ENCODE measurements at regions not wholly inside any gene's neighbourhood (a gene's known extent, or its start where the extent isn't known, plus 50 kb on each side); places are given as distances from the start of the nearest gene placed in this dataset.

DNA sequence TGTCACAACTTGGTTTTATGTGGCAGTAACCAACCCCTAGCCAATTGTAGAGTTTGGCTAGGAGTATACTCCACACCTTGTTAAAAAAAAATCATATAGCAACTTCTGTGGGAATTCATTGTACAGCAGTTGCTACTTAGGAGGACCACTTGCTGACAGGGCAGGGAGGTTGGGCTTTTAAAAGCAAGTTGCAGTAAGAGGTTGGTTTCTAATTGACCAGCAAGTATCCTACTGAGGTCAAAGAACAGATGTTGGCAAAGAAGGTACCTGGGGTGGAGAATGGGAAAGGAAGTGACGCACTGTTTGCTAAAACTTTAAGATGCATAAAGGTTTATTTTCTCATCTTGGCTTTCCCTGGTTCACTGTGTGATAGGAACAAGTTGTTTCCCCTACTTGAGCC is 104.6 kb downstream of the TBX3 start:
- Histone ChIP-seq H3K36me3 (ENCODE audit: insufficient read depth, low read length) (no peaks in the 10 kb centered on the region), H3K27ac (ENCODE audit: low read depth, low read length, poor library complexity, severe bottlenecking) (no peak overlapping the region), H3K9me2 (ENCODE audit: insufficient read depth, low read length) (no peaks in the 10 kb centered on the region), H3K9me3 (ENCODE audit: low read length) (no peaks in the 10 kb centered on the region), H3K4me3 (ENCODE audit: low read depth, low read length, poor library complexity, severe bottlenecking) (no peak overlapping the region), H2AFZ (ENCODE audit: low read length) (no peak overlapping the region), H3K79me2 (ENCODE audit: insufficient read depth, low read depth, low read length) (no peaks in the 10 kb centered on the region), H4K20me1 (ENCODE audit: insufficient read depth, low read length) (no peaks in the 10 kb centered on the region), H3K4me1 (ENCODE audit: insufficient read depth, low read length, poor library complexity, severe bottlenecking) (no peaks in the 10 kb centered on the region), H3K4me2 (ENCODE audit: low read length) (no peak overlapping the region)
- CTCF ChIA-PET (ENCODE audit: unreplicated experiment), result no interaction called here
- POLR2A ChIA-PET, result interaction anchor here (0.6 kb wide), 1 partner anchor 231 kb away, joined by 3 read pairs; no protein-coding TSS in a partner anchor
- BruUV-seq (replicated peaks), result no TSS peak
- TF ChIP-seq, protein P1, sequence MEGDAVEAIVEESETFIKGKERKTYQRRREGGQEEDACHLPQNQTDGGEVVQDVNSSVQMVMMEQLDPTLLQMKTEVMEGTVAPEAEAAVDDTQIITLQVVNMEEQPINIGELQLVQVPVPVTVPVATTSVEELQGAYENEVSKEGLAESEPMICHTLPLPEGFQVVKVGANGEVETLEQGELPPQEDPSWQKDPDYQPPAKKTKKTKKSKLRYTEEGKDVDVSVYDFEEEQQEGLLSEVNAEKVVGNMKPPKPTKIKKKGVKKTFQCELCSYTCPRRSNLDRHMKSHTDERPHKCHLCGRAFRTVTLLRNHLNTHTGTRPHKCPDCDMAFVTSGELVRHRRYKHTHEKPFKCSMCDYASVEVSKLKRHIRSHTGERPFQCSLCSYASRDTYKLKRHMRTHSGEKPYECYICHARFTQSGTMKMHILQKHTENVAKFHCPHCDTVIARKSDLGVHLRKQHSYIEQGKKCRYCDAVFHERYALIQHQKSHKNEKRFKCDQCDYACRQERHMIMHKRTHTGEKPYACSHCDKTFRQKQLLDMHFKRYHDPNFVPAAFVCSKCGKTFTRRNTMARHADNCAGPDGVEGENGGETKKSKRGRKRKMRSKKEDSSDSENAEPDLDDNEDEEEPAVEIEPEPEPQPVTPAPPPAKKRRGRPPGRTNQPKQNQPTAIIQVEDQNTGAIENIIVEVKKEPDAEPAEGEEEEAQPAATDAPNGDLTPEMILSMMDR (conservative IDR thresholded peaks at IDR 0.05; ENCODE audit: low read length), result no peak
- no peak for TF ChIP-seq EZH2phosphoT487 (IDR thresholded peaks at IDR 0.05; ENCODE audit: borderline replicate concordance, low read depth, low read length)
- intact Hi-C loops (cut with micrococcal nuclease; ENCODE audit: unreplicated experiment), result no loop called here
- DNase-seq (ENCODE audit: low spot score), result no peak

DNA sequence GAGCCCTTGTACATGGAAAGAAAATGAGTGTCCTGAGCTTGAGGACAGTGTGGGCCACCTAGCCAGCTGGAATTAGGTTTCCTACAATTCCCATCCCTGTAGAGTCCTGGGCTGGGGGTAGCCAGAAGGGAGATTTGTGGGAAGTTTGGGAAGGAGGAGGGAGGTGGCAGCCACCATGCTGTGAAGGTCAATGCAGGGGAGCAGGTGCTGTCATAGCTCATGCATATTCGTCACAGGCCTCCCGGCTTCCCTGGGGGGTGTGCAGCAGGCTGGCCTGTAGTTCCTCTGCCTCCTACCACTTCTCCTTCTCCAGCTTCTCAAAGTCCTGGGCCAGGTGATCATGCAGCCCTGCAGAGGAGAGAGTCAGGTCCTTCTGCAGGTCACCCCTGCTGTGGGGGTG is 121.3 kb downstream of the TBX3 start:
- TF ChIP-seq EZH2phosphoT487 (IDR thresholded peaks at IDR 0.05; ENCODE audit: borderline replicate concordance, low read depth, low read length), result no peak
- TF ChIP-seq, protein P1 (conservative IDR thresholded peaks at IDR 0.05; ENCODE audit: low read length), result no peak
- Histone ChIP-seq H3K9me3 (ENCODE audit: low read length) (no peaks in the 10 kb centered on the region), H4K20me1 (ENCODE audit: insufficient read depth, low read length) (no peaks in the 10 kb centered on the region), H3K4me2 (ENCODE audit: low read length) (no peak overlapping the region), H3K36me3 (ENCODE audit: insufficient read depth, low read length) (no peaks in the 10 kb centered on the region), H3K4me3 (ENCODE audit: low read depth, low read length, poor library complexity, severe bottlenecking) (no peak overlapping the region), H2AFZ (ENCODE audit: low read length) (no peak overlapping the region), H3K27ac (ENCODE audit: low read depth, low read length, poor library complexity, severe bottlenecking) (no peak overlapping the region), H3K79me2 (ENCODE audit: insufficient read depth, low read depth, low read length) (no peaks in the 10 kb centered on the region), H3K4me1 (ENCODE audit: insufficient read depth, low read length, poor library complexity, severe bottlenecking) (peaks cover 4% of the 10 kb centered on the region), H3K9me2 (ENCODE audit: insufficient read depth, low read length) (no peaks in the 10 kb centered on the region)
- POLR2A ChIA-PET, result interaction anchor here (0.7 kb wide), 1 partner anchor 15 kb away, joined by 3 read pairs; no protein-coding TSS in a partner anchor
- CTCF ChIA-PET (ENCODE audit: unreplicated experiment), result no interaction called here
- BruUV-seq (replicated peaks), result no TSS peak
- intact Hi-C loops (cut with micrococcal nuclease; ENCODE audit: unreplicated experiment), result no loop called here
- DNase-seq (ENCODE audit: low spot score), result no peak

DNA sequence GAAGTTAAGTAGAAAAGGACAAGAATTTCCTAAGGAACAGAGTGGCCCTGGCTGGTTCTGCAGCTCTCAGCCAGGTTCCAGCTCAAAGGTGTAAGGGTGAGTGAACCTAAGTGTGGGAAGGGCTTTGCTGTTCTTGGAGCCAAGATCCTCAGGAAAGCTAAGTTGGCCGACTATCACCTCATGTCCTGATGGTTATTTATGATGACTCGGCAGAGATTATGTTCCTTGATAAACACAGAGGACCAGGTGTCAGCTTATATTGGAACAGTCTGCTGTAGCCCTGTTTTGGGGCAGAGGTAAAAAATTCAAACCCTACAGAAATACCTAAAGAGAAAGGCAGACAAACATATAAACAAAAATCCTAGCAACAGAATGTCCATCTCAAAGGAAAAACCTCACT is 128.5 kb downstream of the TBX3 start:
- no TSS peak for BruUV-seq (replicated peaks)
- intact Hi-C loops (cut with micrococcal nuclease; ENCODE audit: unreplicated experiment), result no loop called here
- no peaks in the 10 kb centered on the region for H3K4me1 ChIP-seq (ENCODE audit: insufficient read depth, low read length, poor library complexity, severe bottlenecking)
- no peak overlapping the region for H3K4me2 ChIP-seq (ENCODE audit: low read length)
- no peak for DNase-seq (ENCODE audit: low spot score)
- no peak overlapping the region for H3K27ac ChIP-seq (ENCODE audit: low read depth, low read length, poor library complexity, severe bottlenecking)
- H3K4me3 ChIP-seq (ENCODE audit: low read depth, low read length, poor library complexity, severe bottlenecking), result no peak overlapping the region
- no peaks in the 10 kb centered on the region for H3K36me3 ChIP-seq (ENCODE audit: insufficient read depth, low read length)
- H2AFZ ChIP-seq (ENCODE audit: low read length), result no peak overlapping the region
- CTCF ChIA-PET (ENCODE audit: unreplicated experiment), result no interaction called here
- no peaks in the 10 kb centered on the region for H3K9me3 ChIP-seq (ENCODE audit: low read length)
- TF ChIP-seq EZH2phosphoT487 (IDR thresholded peaks at IDR 0.05; ENCODE audit: borderline replicate concordance, low read depth, low read length), result no peak
- TF ChIP-seq, protein P1 (conservative IDR thresholded peaks at IDR 0.05; ENCODE audit: low read length), result no peak
- no peaks in the 10 kb centered on the region for H3K79me2 ChIP-seq (ENCODE audit: insufficient read depth, low read depth, low read length)
- H3K9me2 ChIP-seq (ENCODE audit: insufficient read depth, low read length), result no peaks in the 10 kb centered on the region
- POLR2A ChIA-PET, result interaction anchor here (0.6 kb wide), 1 partner anchor 15 kb away, joined by 3 read pairs; no protein-coding TSS in a partner anchor
- no peaks in the 10 kb centered on the region for H4K20me1 ChIP-seq (ENCODE audit: insufficient read depth, low read length)
